Activated gamma-delta T cell treated with Interleukin-2 at 50 U/mL for 16 hours (primary cell): ENCODE measurements at regions not wholly inside any gene's neighbourhood (a gene's known extent, or its start where the extent isn't known, plus 50 kb on each side); places are given as distances from the start of the nearest gene placed in this dataset.

ENCODE experiments used
- DNase-seq: peaks from one replicate; pipeline ENCODE4 v3.0.0-alpha.2; 2020

GRCh38 chr2:16408331-16409005, 257.2 kb downstream of the CYRIA start:
- no peak for DNase-seq

GRCh38 chr2:16407358-16407757, 258.3 kb downstream of the CYRIA start:
- no peak for DNase-seq

- DNase-seq: no peak
Observed at GRCh38 chr2:16406496-16407289, 258.9 kb downstream of the CYRIA start.

GRCh38 chr2:16405551-16405950, 260.1 kb downstream of the CYRIA start:
- DNase-seq: no peak

- DNase-seq: no peak
Observed at GRCh38 chr2:16404551-16405300, 260.9 kb downstream of the CYRIA start.

- no peak for DNase-seq
Observed at GRCh38 chr2:16404146-16404545, 261.5 kb downstream of the CYRIA start.

GRCh38 chr2:16402891-16403290, 262.7 kb downstream of the CYRIA start:
- no peak for DNase-seq

GRCh38 chr2:16401761-16402300, 263.8 kb downstream of the CYRIA start:
- DNase-seq: no peak

GRCh38 chr2:16400127-16400623, 265.5 kb downstream of the CYRIA start:
- no peak for DNase-seq

DNA sequence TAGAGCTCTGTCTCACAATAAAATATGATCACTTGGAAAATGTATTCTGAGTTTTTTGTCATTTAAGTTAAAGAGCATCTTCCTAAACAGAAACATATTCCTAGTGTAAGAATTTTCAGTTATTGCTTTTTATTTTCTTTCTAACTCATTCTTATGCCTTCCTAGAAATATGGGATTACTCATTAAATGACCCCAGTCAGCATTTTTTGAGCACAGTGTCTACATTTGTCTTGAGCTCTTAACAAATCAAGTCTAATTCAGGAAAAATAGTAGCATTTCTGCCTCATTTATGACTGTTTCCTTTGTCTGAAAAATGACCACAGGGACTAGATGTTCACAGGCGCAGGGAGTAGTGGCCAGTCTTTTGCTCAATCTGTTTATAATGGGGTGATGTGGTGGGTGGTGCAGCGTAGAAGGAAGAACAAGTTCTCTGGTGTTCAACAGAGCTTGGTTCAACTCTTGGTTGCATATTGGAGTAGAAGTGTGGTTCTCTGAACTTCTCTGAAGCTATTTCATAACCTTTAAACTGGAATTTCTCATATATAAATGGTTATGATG, 267.1 kb downstream of the CYRIA start:
- DNase-seq: no peak

DNA sequence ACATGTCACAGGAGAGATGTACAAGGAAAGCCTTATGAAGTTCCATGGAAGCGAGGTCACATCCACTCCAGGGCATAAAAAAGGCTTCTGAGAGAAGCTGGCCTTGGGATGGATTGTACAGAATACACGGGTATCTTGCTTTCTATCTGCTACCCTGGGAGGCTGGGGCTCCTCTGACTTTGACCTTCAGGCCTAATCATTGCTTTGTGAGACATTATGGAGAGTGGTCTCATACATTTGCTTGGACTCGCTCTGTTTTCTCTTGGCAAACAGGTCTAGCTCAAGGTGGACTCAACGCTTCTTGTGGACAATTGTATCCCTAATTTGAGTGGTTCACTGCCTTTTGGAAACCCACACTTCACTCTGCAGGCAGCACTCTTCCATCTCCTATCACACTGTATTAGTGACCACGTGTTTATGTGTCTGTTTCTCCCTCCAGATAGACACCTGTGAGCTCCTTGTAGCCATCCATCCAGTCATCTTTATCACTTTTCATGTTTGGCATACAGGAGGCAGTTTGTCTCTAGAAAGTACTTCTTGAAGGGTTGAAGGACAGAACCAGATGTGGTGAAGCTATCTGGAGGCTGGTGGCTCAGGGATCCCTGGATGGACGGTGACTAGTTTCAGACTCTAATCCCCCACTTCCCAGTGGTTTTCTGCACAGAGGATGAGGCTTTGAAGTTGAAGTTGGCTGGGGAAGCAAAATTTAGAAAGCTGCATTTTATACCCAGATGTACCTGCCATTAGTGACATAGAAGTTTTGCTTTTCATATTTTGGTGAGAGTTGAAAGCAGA, 267.8 kb downstream of the CYRIA start:
- DNase-seq: no peak

- DNase-seq: no peak
Observed at GRCh38 chr2:16396986-16397385, 268.6 kb downstream of the CYRIA start.

DNA sequence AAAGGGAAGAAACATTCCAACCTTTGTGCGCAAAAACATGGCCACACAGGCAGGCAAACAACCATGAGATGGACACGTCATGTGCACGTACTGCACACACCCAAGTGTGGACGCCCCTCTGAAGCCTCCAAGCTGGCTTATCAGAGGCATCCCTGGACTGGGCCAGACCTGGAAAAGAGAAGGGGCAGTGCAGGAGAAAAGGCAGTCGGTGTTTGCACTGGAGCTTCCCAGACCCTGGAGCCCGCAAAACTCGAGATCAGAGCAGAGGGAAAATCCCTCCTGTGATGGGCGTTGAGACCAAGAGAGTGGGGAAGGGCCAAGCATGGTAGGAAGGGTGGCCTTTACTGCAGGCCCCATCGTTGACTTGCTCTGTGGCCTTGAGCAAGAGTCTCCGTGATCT, 269.5 kb downstream of the CYRIA start:
- no peak for DNase-seq

DNA sequence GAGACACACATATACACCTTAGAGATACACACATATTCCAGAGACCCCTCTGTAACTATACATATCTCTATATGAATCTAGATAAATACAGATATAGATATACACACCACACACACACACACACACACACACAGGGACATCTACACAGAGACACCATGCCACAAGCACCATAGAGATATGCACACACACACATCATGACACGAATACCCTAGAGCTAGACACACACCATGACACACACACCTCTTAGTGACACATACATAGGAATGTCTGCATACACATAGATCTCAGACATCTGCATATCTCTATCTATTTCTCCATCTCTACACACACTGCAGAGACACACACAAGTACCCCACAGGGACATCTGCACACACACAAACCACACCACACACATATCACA, 270.0 kb downstream of the CYRIA start:
- no peak for DNase-seq

DNA sequence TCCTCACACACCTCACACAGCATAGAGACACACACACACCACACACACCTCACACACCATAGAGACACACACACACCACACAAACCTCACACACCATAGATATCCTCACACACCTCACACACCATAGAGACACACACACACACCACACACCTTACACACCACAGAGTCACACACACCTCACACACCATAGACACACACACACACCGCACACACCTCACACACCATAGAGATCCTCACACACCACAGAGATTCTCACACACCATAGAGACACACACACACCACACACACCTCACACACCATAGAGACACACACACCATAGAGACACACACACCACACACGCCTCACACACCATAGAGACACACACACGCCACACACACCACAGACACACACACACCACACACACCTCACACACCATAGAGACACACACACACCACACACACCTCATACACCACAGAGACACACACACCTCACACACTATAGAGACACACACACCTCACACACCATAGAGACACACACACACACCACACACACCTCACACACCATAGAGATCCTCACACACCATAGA, 270.6 kb downstream of the CYRIA start:
- DNase-seq: no peak

- DNase-seq: no peak
Observed at GRCh38 chr2:16394072-16394985, 271.3 kb downstream of the CYRIA start.

- no peak for DNase-seq
Observed at GRCh38 chr2:16393500-16394071, 272.0 kb downstream of the CYRIA start.

DNA sequence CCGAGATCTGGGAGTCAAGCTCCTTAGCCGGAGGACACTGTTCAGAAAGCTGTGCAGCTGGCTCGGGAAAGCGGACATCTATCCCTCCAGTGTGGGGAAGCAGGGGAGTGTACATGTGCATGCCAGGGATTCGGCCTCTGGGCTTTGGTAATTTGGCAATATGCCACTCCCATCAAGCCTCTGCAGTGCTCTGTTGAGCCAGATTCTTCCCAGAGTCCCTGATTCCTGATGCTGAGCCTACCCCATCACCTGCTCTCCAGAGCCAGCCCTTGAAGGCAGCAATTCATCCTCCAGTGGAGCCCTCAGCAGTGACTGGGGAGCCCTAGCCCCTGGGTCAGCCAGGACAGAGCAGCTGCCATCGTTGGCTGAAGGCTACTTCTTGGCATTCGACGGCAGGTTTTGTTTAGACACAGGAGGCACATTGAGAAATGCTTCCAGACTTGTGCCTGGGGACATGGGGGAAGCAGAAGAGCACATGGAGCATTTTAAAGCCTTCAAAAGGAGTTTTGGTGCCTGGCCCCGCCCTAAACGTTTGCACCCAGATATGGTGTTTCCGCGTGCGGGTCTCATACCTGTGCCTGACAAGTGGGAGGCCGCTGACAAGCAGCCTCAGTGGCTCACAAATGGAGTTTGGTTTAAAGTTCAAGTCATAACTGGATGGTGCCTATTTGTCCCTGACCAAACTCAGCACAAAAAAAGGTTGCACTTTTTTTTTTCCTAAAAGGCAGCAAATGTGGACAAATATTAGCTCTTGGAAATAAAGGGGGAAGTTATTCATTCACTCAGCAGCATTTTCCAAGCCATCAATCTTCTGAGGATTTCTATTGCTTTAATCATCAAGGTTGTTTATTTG, 272.8 kb downstream of the CYRIA start:
- DNase-seq: no peak

DNA sequence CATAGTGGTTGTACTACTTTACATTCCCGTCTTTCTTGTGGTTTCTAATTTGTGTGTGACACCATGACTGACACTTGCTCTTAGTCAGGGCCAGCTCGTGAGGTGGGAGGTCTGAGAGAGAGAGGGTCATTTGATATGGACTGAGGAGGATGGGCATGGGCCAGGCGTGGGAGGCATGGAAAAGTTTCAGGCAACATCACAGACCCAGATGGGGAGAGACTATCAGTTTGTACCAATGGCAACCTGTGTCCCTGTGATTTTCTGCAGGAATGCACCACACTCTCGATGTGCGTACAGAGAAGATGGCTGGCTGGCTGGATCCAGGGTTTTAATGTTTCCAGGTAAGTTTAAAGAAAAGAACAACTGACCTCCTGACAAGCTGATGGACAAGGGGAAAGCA, 273.6 kb downstream of the CYRIA start:
- no peak for DNase-seq
